ENCODE measurements at regions not wholly inside any gene's neighbourhood (a gene's known extent, or its start where the extent isn't known, plus 50 kb on each side); places are given as distances from the start of the nearest gene placed in this dataset.

GRCh38 chr12:47305464-47305863 is 225.7 kb upstream of the AMIGO2 start:
- in situ Hi-C loops (cut with MboI; ENCODE audit: low pct_unique_long_range_greater_than_20kb, low sequenced_read_pairs, unreplicated experiment) = loop anchor here (25.0 kb wide), 1 partner anchor 268 kb away; no protein-coding TSS in a partner anchor
- no peak for TF ChIP-seq CTCF (IDR thresholded peaks at IDR 0.05; ENCODE audit: extremely low read depth, insufficient read depth, missing control alignments)

GRCh38 chr12:47303995-47304560 is 224.3 kb upstream of the AMIGO2 start:
- in situ Hi-C loops (cut with MboI; ENCODE audit: low pct_unique_long_range_greater_than_20kb, low sequenced_read_pairs, unreplicated experiment) = loop anchor here (25.0 kb wide), 1 partner anchor 267 kb away; no protein-coding TSS in a partner anchor
- no peak for TF ChIP-seq CTCF (IDR thresholded peaks at IDR 0.05; ENCODE audit: extremely low read depth, insufficient read depth, missing control alignments)
- DNase-seq (ENCODE audit: low spot score) = no peak

More at GRCh38 chr12:47305464-47305863, 225.7 kb upstream of the AMIGO2 start:
- DNase-seq (ENCODE audit: low spot score) = no peak

- in situ Hi-C loops (cut with MboI; ENCODE audit: low pct_unique_long_range_greater_than_20kb, low sequenced_read_pairs, unreplicated experiment) = loop anchor here (25.0 kb wide), 1 partner anchor 266 kb away; no protein-coding TSS in a partner anchor
- no peak for DNase-seq (ENCODE audit: low spot score)
- no peak for TF ChIP-seq CTCF (IDR thresholded peaks at IDR 0.05; ENCODE audit: extremely low read depth, insufficient read depth, missing control alignments)
Measured at GRCh38 chr12:47303207-47303606, 223.4 kb upstream of the AMIGO2 start.

- in situ Hi-C loops (cut with MboI; ENCODE audit: low pct_unique_long_range_greater_than_20kb, low sequenced_read_pairs, unreplicated experiment) = loop anchor here (25.0 kb wide), 1 partner anchor 265 kb away; no protein-coding TSS in a partner anchor
- TF ChIP-seq CTCF (IDR thresholded peaks at IDR 0.05; ENCODE audit: extremely low read depth, insufficient read depth, missing control alignments) = no peak
- DNase-seq (ENCODE audit: low spot score) = peak; percentile 55
Measured at GRCh38 chr12:47302111-47302671, 222.4 kb upstream of the AMIGO2 start.

- no peak for DNase-seq (ENCODE audit: low spot score)
- in situ Hi-C loops (cut with MboI; ENCODE audit: low pct_unique_long_range_greater_than_20kb, low sequenced_read_pairs, unreplicated experiment) = no loop called here
- TF ChIP-seq CTCF (IDR thresholded peaks at IDR 0.05; ENCODE audit: extremely low read depth, insufficient read depth, missing control alignments) = no peak
Measured at GRCh38 chr12:47299586-47299985, 219.8 kb upstream of the AMIGO2 start.

GRCh38 chr12:47297993-47298392 is 218.2 kb upstream of the AMIGO2 start:
- in situ Hi-C loops (cut with MboI; ENCODE audit: low pct_unique_long_range_greater_than_20kb, low sequenced_read_pairs, unreplicated experiment) = no loop called here
- DNase-seq (ENCODE audit: low spot score) = no peak
- TF ChIP-seq CTCF (IDR thresholded peaks at IDR 0.05; ENCODE audit: extremely low read depth, insufficient read depth, missing control alignments) = no peak

All from GM13977 (cell line).